KBM-7 (cell line): ENCODE measurements at regions not wholly inside any gene's neighbourhood (a gene's known extent, or its start where the extent isn't known, plus 50 kb on each side); places are given as distances from the start of the nearest gene placed in this dataset.
A peak's percentile ranks its signal among the peaks of the same experiment; 100 is the strongest.

Source experiments
- DNase-seq: peaks from one replicate; pipeline ENCODE4 v3.0.0-alpha.2; 2015
- in situ Hi-C: fragments of 300-500 bp; cut with MboI; formaldehyde crosslinking; loops from 2 replicates; pipeline ENCODE4 v1.14.3; 2020; ENCODE audit warnings: low sequenced_read_pairs, low pct_unique_long_range_greater_than_20kb, mixed read lengths

- DNase-seq: peak; percentile 27
- in situ Hi-C loops: no loop called here
Observed at GRCh38 chr3:102092617-102093466, 243.5 kb downstream of the NFKBIZ start.

GRCh38 chr3:102094506-102094905 lies 245.2 kb downstream of the NFKBIZ start:
- DNase-seq: no peak
- in situ Hi-C loops: no loop called here

GRCh38 chr3:102095383-102095782 lies 246.1 kb downstream of the NFKBIZ start:
- no peak for DNase-seq
- in situ Hi-C loops: no loop called here

GRCh38 chr3:102096066-102096465 lies 246.8 kb downstream of the NFKBIZ start:
- in situ Hi-C loops: no loop called here
- no peak for DNase-seq

- in situ Hi-C loops: no loop called here
- DNase-seq: no peak
Observed at GRCh38 chr3:102098130-102098885, 249.0 kb downstream of the NFKBIZ start.

- in situ Hi-C loops: no loop called here
- DNase-seq: no peak
Observed at GRCh38 chr3:102099913-102100312, 250.6 kb downstream of the NFKBIZ start.

GRCh38 chr3:102102394-102102793 lies 253.1 kb downstream of the NFKBIZ start:
- in situ Hi-C loops: no loop called here
- DNase-seq: no peak

- DNase-seq: no peak
- in situ Hi-C loops: no loop called here
Observed at GRCh38 chr3:102104033-102104432, 254.7 kb downstream of the NFKBIZ start.

- in situ Hi-C loops: no loop called here
- no peak for DNase-seq
Observed at GRCh38 chr3:102105193-102105592, 255.9 kb downstream of the NFKBIZ start.

GRCh38 chr3:102106416-102107097 lies 257.2 kb downstream of the NFKBIZ start:
- DNase-seq: no peak
- in situ Hi-C loops: no loop called here

- in situ Hi-C loops: no loop called here
- no peak for DNase-seq
Observed at GRCh38 chr3:102112704-102113230, 263.5 kb downstream of the NFKBIZ start.

- no peak for DNase-seq
- in situ Hi-C loops: no loop called here
Observed at GRCh38 chr3:102113421-102114041, 264.2 kb downstream of the NFKBIZ start.

- in situ Hi-C loops: no loop called here
- peak; percentile 51 for DNase-seq
Observed at GRCh38 chr3:102114264-102114979, 265.1 kb downstream of the NFKBIZ start.

- in situ Hi-C loops: no loop called here
- DNase-seq: no peak
Observed at GRCh38 chr3:102122527-102122926, 273.2 kb downstream of the NFKBIZ start.

- in situ Hi-C loops: no loop called here
- no peak for DNase-seq
Observed at GRCh38 chr3:102123590-102124190, 274.4 kb downstream of the NFKBIZ start.

- no peak for DNase-seq
- in situ Hi-C loops: no loop called here
Observed at GRCh38 chr3:102124282-102124681, 275.0 kb downstream of the NFKBIZ start.

- DNase-seq: no peak
- in situ Hi-C loops: no loop called here
Observed at GRCh38 chr3:102124704-102125103, 275.4 kb downstream of the NFKBIZ start.
